ENCODE measurements at regions not wholly inside any gene's neighbourhood (a gene's known extent, or its start where the extent isn't known, plus 50 kb on each side); places are given as distances from the start of the nearest gene placed in this dataset.

- TF ChIP-seq CTCF (IDR thresholded peaks at IDR 0.05) (no peak), POLR2A (IDR thresholded peaks at IDR 0.05) (no peak)
Measured at GRCh38 chr12:128007250-128007649, 259.7 kb upstream of the TMEM132C start.

All from adrenal gland (tissue), 5 donors.